ENCODE measurements at regions not wholly inside any gene's neighbourhood (a gene's known extent, or its start where the extent isn't known, plus 50 kb on each side); places are given as distances from the start of the nearest gene placed in this dataset.

GRCh38 chr15:88707771-88708654 is 69.2 kb downstream of the ISG20 start:
- no peak overlapping the region for H2AFZ ChIP-seq
- H3K27ac ChIP-seq: no peak overlapping the region
- ChIA-PET POLR2A (ENCODE audit: unreplicated experiment) (no interaction called here), CTCF (no interaction called here)
- H3K4me2 ChIP-seq: no peak overlapping the region
- intact Hi-C loops (cut with micrococcal nuclease; ENCODE audit: unreplicated experiment): no loop called here
- H3K36me3 ChIP-seq (ENCODE audit: low read depth): no peaks in the 10 kb centered on the region
- no peaks in the 10 kb centered on the region for H3F3A ChIP-seq (ENCODE audit: insufficient read depth, low read depth)
- peaks cover 85% of the 10 kb centered on the region for H3K27me3 ChIP-seq (ENCODE audit: insufficient read depth, low read depth)
- no peak overlapping the region for H3K4me3 ChIP-seq
- no peaks in the 10 kb centered on the region for H3K4me1 ChIP-seq (replicated peaks; ENCODE audit: insufficient read depth)
- DNase-seq: no peak
- no peaks in the 10 kb centered on the region for H3K9me3 ChIP-seq (ENCODE audit: insufficient read depth, low read depth)
- no peaks in the 10 kb centered on the region for H3K79me2 ChIP-seq (ENCODE audit: low read depth)
- no TSS peak for BruUV-seq (replicated peaks)
- H3K9me2 ChIP-seq (ENCODE audit: insufficient read depth): no peaks in the 10 kb centered on the region
- no peak for TF ChIP-seq CTCF (conservative IDR thresholded peaks at IDR 0.05)
- no peak for TF ChIP-seq EZH2 (IDR thresholded peaks at IDR 0.05; ENCODE audit: low read depth)
- no peaks in the 10 kb centered on the region for H4K20me1 ChIP-seq (ENCODE audit: insufficient read depth)

- intact Hi-C loops (cut with micrococcal nuclease; ENCODE audit: unreplicated experiment): no loop called here
- no peak overlapping the region for H3K4me2 ChIP-seq
- H3K4me1 ChIP-seq (replicated peaks; ENCODE audit: insufficient read depth): no peaks in the 10 kb centered on the region
- H3K79me2 ChIP-seq (ENCODE audit: low read depth): no peaks in the 10 kb centered on the region
- BruUV-seq (replicated peaks): no TSS peak
- ChIA-PET POLR2A (ENCODE audit: unreplicated experiment) (no interaction called here), CTCF (no interaction called here)
- H3F3A ChIP-seq (ENCODE audit: insufficient read depth, low read depth): no peaks in the 10 kb centered on the region
- H3K27me3 ChIP-seq (ENCODE audit: insufficient read depth, low read depth): peaks cover 86% of the 10 kb centered on the region
- no peaks in the 10 kb centered on the region for H3K9me3 ChIP-seq (ENCODE audit: insufficient read depth, low read depth)
- H3K27ac ChIP-seq: no peak overlapping the region
- TF ChIP-seq EZH2 (IDR thresholded peaks at IDR 0.05; ENCODE audit: low read depth) (no peak), CTCF (conservative IDR thresholded peaks at IDR 0.05) (no peak)
- DNase-seq: no peak
- H3K4me3 ChIP-seq: no peak overlapping the region
- no peaks in the 10 kb centered on the region for H3K9me2 ChIP-seq (ENCODE audit: insufficient read depth)
- no peaks in the 10 kb centered on the region for H3K36me3 ChIP-seq (ENCODE audit: low read depth)
- H4K20me1 ChIP-seq (ENCODE audit: insufficient read depth): no peaks in the 10 kb centered on the region
- no peak overlapping the region for H2AFZ ChIP-seq
Measured at GRCh38 chr15:88708655-88709054, 69.8 kb downstream of the ISG20 start.

- TF ChIP-seq CTCF (conservative IDR thresholded peaks at IDR 0.05) (no peak), EZH2 (IDR thresholded peaks at IDR 0.05; ENCODE audit: low read depth) (no peak)
- H3K4me1 ChIP-seq (replicated peaks; ENCODE audit: insufficient read depth): no peaks in the 10 kb centered on the region
- no peak overlapping the region for H3K27ac ChIP-seq
- no peaks in the 10 kb centered on the region for H3K9me2 ChIP-seq (ENCODE audit: insufficient read depth)
- ChIA-PET POLR2A (ENCODE audit: unreplicated experiment) (no interaction called here), CTCF (no interaction called here)
- H2AFZ ChIP-seq: no peak overlapping the region
- no peaks in the 10 kb centered on the region for H3F3A ChIP-seq (ENCODE audit: insufficient read depth, low read depth)
- no peak for DNase-seq
- no peak overlapping the region for H3K4me2 ChIP-seq
- H4K20me1 ChIP-seq (ENCODE audit: insufficient read depth): no peaks in the 10 kb centered on the region
- BruUV-seq (replicated peaks): no TSS peak
- peaks cover 89% of the 10 kb centered on the region for H3K27me3 ChIP-seq (ENCODE audit: insufficient read depth, low read depth)
- intact Hi-C loops (cut with micrococcal nuclease; ENCODE audit: unreplicated experiment): no loop called here
- H3K36me3 ChIP-seq (ENCODE audit: low read depth): no peaks in the 10 kb centered on the region
- no peak overlapping the region for H3K4me3 ChIP-seq
- no peaks in the 10 kb centered on the region for H3K79me2 ChIP-seq (ENCODE audit: low read depth)
- no peaks in the 10 kb centered on the region for H3K9me3 ChIP-seq (ENCODE audit: insufficient read depth, low read depth)
Measured at GRCh38 chr15:88710027-88710715, 71.4 kb downstream of the ISG20 start.
